Gastrocnemius medialis (tissue), 4 donors: ENCODE measurements at regions not wholly inside any gene's neighbourhood (a gene's known extent, or its start where the extent isn't known, plus 50 kb on each side); places are given as distances from the start of the nearest gene placed in this dataset.

ENCODE experiments used
- POLR2A ChIP-seq, 2 donors: fragments of 450-650 bp; IDR thresholded peaks; one replicate each; pipeline ENCODE4 v1.6.1; 2017; ENCODE audit warnings: antibody characterized with exemption in 2 of 2, mild to moderate bottlenecking in 2 of 2, moderate library complexity in 2 of 2
- TF ChIP-seq, protein P1 (sequence below), 5 experiments: fragments of 450-650 bp in 3 of 5; fragments of 200-600 bp in 2 of 5; sonication (generic) in 2 of 5; IDR thresholded peaks in 4 of 5; conservative IDR thresholded peaks in 1 of 5; 1 replicate in 4 of 5; 2 replicates in 1 of 5; pipeline ENCODE4 v1.5.1; 2016 to 2019; ENCODE audit warnings: antibody characterized with exemption in 5 of 5, mild to moderate bottlenecking in 3 of 5, moderate library complexity in 3 of 5

DNA sequence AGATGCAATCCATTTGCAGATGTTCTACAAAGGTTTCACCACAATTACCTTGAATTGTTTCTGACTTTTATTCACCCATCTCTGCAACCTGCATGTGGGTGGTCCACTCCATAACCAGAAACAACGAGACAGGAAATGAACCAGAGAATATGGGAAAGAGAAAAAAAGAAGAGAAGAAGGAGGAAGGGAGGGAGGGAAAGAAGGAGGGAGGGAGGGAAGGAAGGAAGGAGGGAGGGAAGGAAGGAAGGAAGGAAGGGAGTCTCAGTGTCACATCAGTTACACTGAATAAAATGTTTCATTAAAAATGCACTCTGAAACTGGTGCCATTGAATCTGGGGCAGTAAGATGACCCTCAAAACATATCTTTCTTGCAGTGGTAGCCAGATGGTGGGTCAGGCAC, 301.3 kb upstream of the MGMT start:
- TF ChIP-seq POLR2A (IDR thresholded peaks at IDR 0.05) = no peak
- TF ChIP-seq, protein P1, sequence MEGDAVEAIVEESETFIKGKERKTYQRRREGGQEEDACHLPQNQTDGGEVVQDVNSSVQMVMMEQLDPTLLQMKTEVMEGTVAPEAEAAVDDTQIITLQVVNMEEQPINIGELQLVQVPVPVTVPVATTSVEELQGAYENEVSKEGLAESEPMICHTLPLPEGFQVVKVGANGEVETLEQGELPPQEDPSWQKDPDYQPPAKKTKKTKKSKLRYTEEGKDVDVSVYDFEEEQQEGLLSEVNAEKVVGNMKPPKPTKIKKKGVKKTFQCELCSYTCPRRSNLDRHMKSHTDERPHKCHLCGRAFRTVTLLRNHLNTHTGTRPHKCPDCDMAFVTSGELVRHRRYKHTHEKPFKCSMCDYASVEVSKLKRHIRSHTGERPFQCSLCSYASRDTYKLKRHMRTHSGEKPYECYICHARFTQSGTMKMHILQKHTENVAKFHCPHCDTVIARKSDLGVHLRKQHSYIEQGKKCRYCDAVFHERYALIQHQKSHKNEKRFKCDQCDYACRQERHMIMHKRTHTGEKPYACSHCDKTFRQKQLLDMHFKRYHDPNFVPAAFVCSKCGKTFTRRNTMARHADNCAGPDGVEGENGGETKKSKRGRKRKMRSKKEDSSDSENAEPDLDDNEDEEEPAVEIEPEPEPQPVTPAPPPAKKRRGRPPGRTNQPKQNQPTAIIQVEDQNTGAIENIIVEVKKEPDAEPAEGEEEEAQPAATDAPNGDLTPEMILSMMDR (IDR thresholded peaks at IDR 0.05 in 4 of 5, conservative IDR thresholded peaks at IDR 0.05 in 1 of 5) = no peak
